HG02870 (cell line): ENCODE measurements at regions not wholly inside any gene's neighbourhood (a gene's known extent, or its start where the extent isn't known, plus 50 kb on each side); places are given as distances from the start of the nearest gene placed in this dataset.
"Not testable (repeated sequence)": the region's sequence is repeated elsewhere in the genome, so short reads cannot be mapped to it uniquely, and the experiment has no call there.

Experiments
- ATAC-seq: cut with Tn5 transposase; IDR thresholded peaks from one replicate; pipeline ENCODE4 v1.9.1; 2021; ENCODE audit warnings: mild to moderate bottlenecking, moderate library complexity; ENCODE audit not compliant: unreplicated experiment

- no peak for ATAC-seq
These were observed 804.6 kb upstream of the RAG2 start for GRCh38 chr11:37402663-37403062.

- no peak for ATAC-seq
These were observed 796.3 kb upstream of the RAG2 start for GRCh38 chr11:37394236-37394870.

- no peak for ATAC-seq
These were observed 793.6 kb upstream of the RAG2 start for GRCh38 chr11:37391615-37392014.

- ATAC-seq = no peak
These were observed 792.6 kb upstream of the RAG2 start for GRCh38 chr11:37390576-37391083.

GRCh38 chr11:37378958-37379357, 780.9 kb upstream of the RAG2 start:
- ATAC-seq = no peak

- no peak for ATAC-seq
These were observed 774.6 kb upstream of the RAG2 start for GRCh38 chr11:37372667-37373066.

- no peak for ATAC-seq
These were observed 773.4 kb upstream of the RAG2 start for GRCh38 chr11:37371346-37371970.

- ATAC-seq = no peak
These were observed 772.8 kb upstream of the RAG2 start for GRCh38 chr11:37370817-37371216.

GRCh38 chr11:37364246-37364839, 766.3 kb upstream of the RAG2 start:
- ATAC-seq = no peak

GRCh38 chr11:37353192-37353591, 755.2 kb upstream of the RAG2 start:
- ATAC-seq = no peak

- ATAC-seq = no peak
These were observed 754.4 kb upstream of the RAG2 start for GRCh38 chr11:37352485-37352884.

- no peak for ATAC-seq
These were observed 745.3 kb upstream of the RAG2 start for GRCh38 chr11:37343290-37343689.

- no peak for ATAC-seq
These were observed 738.4 kb upstream of the RAG2 start for GRCh38 chr11:37336401-37336800.

GRCh38 chr11:37333345-37333744, 735.3 kb upstream of the RAG2 start:
- ATAC-seq = no peak

GRCh38 chr11:37323843-37324242, 725.8 kb upstream of the RAG2 start:
- no peak for ATAC-seq

- ATAC-seq = no peak
These were observed 724.5 kb upstream of the RAG2 start for GRCh38 chr11:37322333-37323194.

GRCh38 chr11:37320921-37321320, 722.9 kb upstream of the RAG2 start:
- ATAC-seq = no peak

GRCh38 chr11:37317803-37318202, 719.8 kb upstream of the RAG2 start:
- ATAC-seq = no peak

- ATAC-seq = no peak
These were observed 715.2 kb upstream of the RAG2 start for GRCh38 chr11:37313266-37313665.

GRCh38 chr11:37306563-37306962, 708.5 kb upstream of the RAG2 start:
- ATAC-seq = no peak

GRCh38 chr11:37301405-37301804, 703.4 kb upstream of the RAG2 start:
- ATAC-seq = not testable (repeated sequence)
